ENCODE measurements at regions not wholly inside any gene's neighbourhood (a gene's known extent, or its start where the extent isn't known, plus 50 kb on each side); places are given as distances from the start of the nearest gene placed in this dataset.

DNA sequence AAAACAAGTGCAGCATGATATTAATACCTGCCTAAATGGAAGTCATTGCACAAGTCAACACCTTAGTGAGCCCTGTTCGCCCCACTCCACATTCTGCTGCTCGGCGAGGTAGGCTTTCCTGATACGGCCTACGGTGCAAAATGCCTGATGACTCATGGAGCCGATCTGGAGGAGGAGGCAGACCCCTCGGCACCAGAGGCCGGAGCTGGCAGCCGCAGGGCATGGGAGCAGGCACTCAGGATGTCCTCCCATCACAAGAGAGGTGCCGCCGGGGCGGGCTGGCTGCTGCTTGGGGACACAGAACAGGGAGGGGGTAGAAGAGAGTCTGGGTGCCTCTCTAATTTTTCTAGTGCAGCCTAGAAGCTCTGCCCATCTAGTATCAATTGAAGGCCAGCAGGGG lies 418.5 kb upstream of the MGMT start:
- Histone ChIP-seq H3K27ac (ENCODE audit: extremely low read depth, low read depth, low read length) (no peak overlapping the region), H2AFZ (ENCODE audit: low read depth, low read length) (no peak overlapping the region)
- no TSS peak for BruUV-seq (replicated peaks)

GRCh38 chr10:129049501-129049900 lies 417.5 kb upstream of the MGMT start:
- no peaks in the 10 kb centered on the region for H3K4me1 ChIP-seq (replicated peaks in 1 of 2; ENCODE audit: control insufficient read depth in 2 of 2, insufficient read depth in 2 of 2, low read length in 2 of 2)
- no peak for TF ChIP-seq MEF2A (IDR thresholded peaks at IDR 0.05; ENCODE audit: control insufficient read depth, low read depth, low read length)
- TF ChIP-seq CCNT2 (IDR thresholded peaks at IDR 0.05; ENCODE audit: borderline replicate concordance, extremely low read depth, insufficient read length, low read depth, low read length): no peak
- no peak for TF ChIP-seq ZNF668 (CRISPR knock-in tag; IDR thresholded peaks at IDR 0.05)
- TF ChIP-seq, protein P1, sequence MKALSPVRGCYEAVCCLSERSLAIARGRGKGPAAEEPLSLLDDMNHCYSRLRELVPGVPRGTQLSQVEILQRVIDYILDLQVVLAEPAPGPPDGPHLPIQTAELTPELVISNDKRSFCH (CRISPR knock-in tag; IDR thresholded peaks at IDR 0.05): no peak
- TF ChIP-seq, protein P1 (tag; IDR thresholded peaks at IDR 0.05): no peak
- no peaks in the 10 kb centered on the region for H3K79me2 ChIP-seq (ENCODE audit: control insufficient read depth, insufficient read depth, low read length)
- FAIRE-seq: no peak
- in situ Hi-C loops (cut with MboI): no loop called here
- no peaks in the 10 kb centered on the region for H4K20me1 ChIP-seq (replicated peaks; ENCODE audit: control insufficient read depth, insufficient read depth, low read length)
- 4% methylated on average over 7 of the region's 7 CpGs for WGBS (ENCODE audit: insufficient coverage, low coverage, missing lambda C conversion rate)
- H3K36me3 ChIP-seq (ENCODE audit: control insufficient read depth, insufficient read depth, low read length): no peaks in the 10 kb centered on the region
- H3K4me2 ChIP-seq (ENCODE audit: insufficient read depth, low read length): no peak overlapping the region
- no peak for DNase-seq (ENCODE audit: extremely low read depth in 1 of 4, low spot score in 3 of 4)
- H3K9ac ChIP-seq (ENCODE audit: insufficient read depth in 1 of 2, low read depth in 2 of 2, low read length in 2 of 2): no peak overlapping the region
- ATAC-seq: no peak
- no peaks in the 10 kb centered on the region for H3K9me3 ChIP-seq (replicated peaks; ENCODE audit: control insufficient read depth, insufficient read depth, low read depth, low read length)
- POLR2A ChIA-PET: no interaction called here
- H3K27ac ChIP-seq (ENCODE audit: extremely low read depth, low read depth, low read length): no peak overlapping the region
- no TSS peak for BruUV-seq (replicated peaks)
- intact Hi-C loops (cut with micrococcal nuclease): no loop called here
- CTCF ChIA-PET (ENCODE audit: low intra/inter-chr PET ratio): no interaction called here
- H3K4me3 ChIP-seq: no peak overlapping the region
- H2AFZ ChIP-seq (ENCODE audit: low read depth, low read length): no peak overlapping the region
- H3K9me1 ChIP-seq (ENCODE audit: control insufficient read depth, insufficient read depth, low read length): no peaks in the 10 kb centered on the region
- H3K27me3 ChIP-seq (ENCODE audit: control insufficient read depth in 2 of 2, insufficient read depth in 2 of 2, low read length in 2 of 2): peaks cover 6 to 20% of the 10 kb centered on the region in 2 experiments; a peak in 3 of 5 replicates

More for the DNA sequence above, 418.5 kb upstream of the MGMT start:
- Histone ChIP-seq H3K4me1 (replicated peaks in 1 of 2; ENCODE audit: control insufficient read depth in 2 of 2, insufficient read depth in 2 of 2, low read length in 2 of 2) (no peaks in the 10 kb centered on the region), H3K79me2 (ENCODE audit: control insufficient read depth, insufficient read depth, low read length) (no peaks in the 10 kb centered on the region), H3K9me1 (ENCODE audit: control insufficient read depth, insufficient read depth, low read length) (no peaks in the 10 kb centered on the region), H3K9ac (ENCODE audit: insufficient read depth in 1 of 2, low read depth in 2 of 2, low read length in 2 of 2) (no peak overlapping the region), H3K4me2 (ENCODE audit: insufficient read depth, low read length) (no peak overlapping the region), H3K27me3 (ENCODE audit: control insufficient read depth in 2 of 2, insufficient read depth in 2 of 2, low read length in 2 of 2) (peaks cover 6 to 20% of the 10 kb centered on the region in 2 experiments; a peak in 3 of 5 replicates), H4K20me1 (replicated peaks; ENCODE audit: control insufficient read depth, insufficient read depth, low read length) (no peaks in the 10 kb centered on the region), H3K36me3 (ENCODE audit: control insufficient read depth, insufficient read depth, low read length) (no peaks in the 10 kb centered on the region), H3K4me3 (no peak overlapping the region), H3K9me3 (replicated peaks; ENCODE audit: control insufficient read depth, insufficient read depth, low read depth, low read length) (no peaks in the 10 kb centered on the region)
- POLR2A ChIA-PET: no interaction called here
- no peak for ATAC-seq
- no peak for DNase-seq (ENCODE audit: extremely low read depth in 1 of 4, low spot score in 3 of 4)
- no peak for TF ChIP-seq PHB2 (IDR thresholded peaks at IDR 0.05; ENCODE audit: low read depth)
- TF ChIP-seq, protein P2, sequence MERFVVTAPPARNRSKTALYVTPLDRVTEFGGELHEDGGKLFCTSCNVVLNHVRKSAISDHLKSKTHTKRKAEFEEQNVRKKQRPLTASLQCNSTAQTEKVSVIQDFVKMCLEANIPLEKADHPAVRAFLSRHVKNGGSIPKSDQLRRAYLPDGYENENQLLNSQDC (CRISPR knock-in tag; IDR thresholded peaks at IDR 0.05): no peak
- TF ChIP-seq IRF2 (CRISPR knock-in tag; IDR thresholded peaks at IDR 0.05): no peak
- TF ChIP-seq BRD9 (IDR thresholded peaks at IDR 0.05; ENCODE audit: low read depth, partially characterized antibody): no peak
- TF ChIP-seq MTA1 (IDR thresholded peaks at IDR 0.05; ENCODE audit: borderline replicate concordance): no peak
- no peak for FAIRE-seq
- in situ Hi-C loops (cut with MboI) (no loop called here), intact Hi-C loops (cut with micrococcal nuclease) (no loop called here)
- WGBS (ENCODE audit: insufficient coverage, low coverage, missing lambda C conversion rate): 0% methylated on average over 9 of the region's 12 CpGs
- CTCF ChIA-PET (ENCODE audit: low intra/inter-chr PET ratio): no interaction called here

Measured in K562 (cell line).